GOT3 (cell line): ENCODE measurements at regions not wholly inside any gene's neighbourhood (a gene's known extent, or its start where the extent isn't known, plus 50 kb on each side); places are given as distances from the start of the nearest gene placed in this dataset.
A peak's percentile ranks its signal among the peaks of the same experiment; 100 is the strongest.

Experiments
- DNase-seq: peaks from one replicate; lab custom pipeline; 2025; ENCODE audit warnings: mixed read lengths; lab: John Stamatoyannopoulos, UW

GRCh38 chr1:244157731-244158438 lies 106.8 kb downstream of the ZBTB18 start:
- DNase-seq = no peak

GRCh38 chr1:244159646-244160045 lies 108.6 kb downstream of the ZBTB18 start:
- no peak for DNase-seq

DNA sequence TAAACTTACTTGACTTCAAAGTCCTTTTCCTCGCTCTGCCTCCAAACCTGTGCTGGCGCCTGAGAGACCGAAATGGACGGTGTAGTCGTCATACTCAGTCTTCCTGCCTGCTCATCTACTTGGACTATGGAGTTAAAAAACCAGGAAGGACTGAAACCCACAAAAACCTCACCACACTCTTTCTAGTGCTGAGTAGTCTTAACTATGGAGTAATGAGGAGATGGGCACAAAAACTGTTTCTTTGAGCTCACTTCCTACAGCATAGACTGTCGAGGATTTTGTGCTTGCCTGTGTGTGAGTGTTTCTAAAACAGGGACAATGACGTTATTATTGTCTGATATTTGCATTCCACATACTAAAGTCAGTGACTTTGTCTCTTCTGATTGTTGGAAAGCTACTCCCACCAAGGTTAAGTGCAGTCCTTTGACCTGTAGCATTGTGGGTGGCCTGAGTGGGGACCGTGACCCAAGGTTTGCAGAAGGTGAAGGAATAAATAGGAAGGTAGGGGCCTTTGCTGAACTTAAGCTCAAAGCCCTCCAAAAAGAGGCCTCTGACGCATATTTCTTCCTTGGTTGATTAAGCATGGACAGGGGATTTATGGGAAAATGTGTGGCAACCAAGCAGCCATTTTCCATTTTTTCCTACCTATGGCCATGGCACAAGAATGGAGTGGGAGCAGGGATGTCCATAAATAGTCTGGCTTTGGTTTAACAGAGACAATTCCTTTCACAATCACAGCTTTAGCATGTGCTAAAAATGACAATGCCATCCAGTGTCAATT lies 109.6 kb downstream of the ZBTB18 start:
- peak; percentile 99 for DNase-seq

- no peak for DNase-seq
These were observed 110.1 kb downstream of the ZBTB18 start for GRCh38 chr1:244161236-244161510.

- DNase-seq = no peak
These were observed 111.9 kb downstream of the ZBTB18 start for GRCh38 chr1:244162786-244163530.

DNA sequence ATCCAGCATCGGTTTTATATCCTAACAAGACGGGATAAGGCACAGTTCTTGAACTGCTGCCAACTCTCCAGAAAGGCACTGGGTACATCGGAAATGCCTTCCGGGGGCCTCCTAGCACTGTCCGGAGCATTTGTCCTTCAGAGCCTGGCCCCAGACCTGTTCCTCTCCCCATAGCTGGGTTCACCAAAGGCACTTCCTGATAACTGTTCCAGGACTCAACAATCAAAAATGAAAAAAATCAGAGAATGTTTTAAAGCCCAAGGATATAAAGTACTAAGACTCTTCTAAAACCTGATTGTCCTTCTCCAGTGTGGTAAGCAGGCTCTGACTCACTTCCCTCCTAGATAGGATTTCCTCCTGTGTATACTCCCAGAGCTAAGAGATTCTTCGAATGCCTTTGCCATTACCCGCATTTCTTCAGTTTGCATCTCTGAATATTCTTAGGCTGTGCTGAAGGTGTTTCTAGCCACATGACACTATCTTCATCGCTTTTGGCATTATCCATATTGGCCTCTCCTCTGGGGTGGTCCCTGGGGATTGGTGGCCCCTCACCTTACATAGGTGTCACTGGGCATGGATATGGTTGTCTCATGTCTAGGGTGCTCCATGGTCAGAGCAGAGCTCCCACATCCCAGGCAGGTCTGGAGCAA lies 112.9 kb downstream of the ZBTB18 start:
- peak; percentile 83 for DNase-seq

GRCh38 chr1:244164511-244164890 lies 113.4 kb downstream of the ZBTB18 start:
- DNase-seq = no peak

- DNase-seq = no peak
These were observed 113.9 kb downstream of the ZBTB18 start for GRCh38 chr1:244165021-244165420.

DNA sequence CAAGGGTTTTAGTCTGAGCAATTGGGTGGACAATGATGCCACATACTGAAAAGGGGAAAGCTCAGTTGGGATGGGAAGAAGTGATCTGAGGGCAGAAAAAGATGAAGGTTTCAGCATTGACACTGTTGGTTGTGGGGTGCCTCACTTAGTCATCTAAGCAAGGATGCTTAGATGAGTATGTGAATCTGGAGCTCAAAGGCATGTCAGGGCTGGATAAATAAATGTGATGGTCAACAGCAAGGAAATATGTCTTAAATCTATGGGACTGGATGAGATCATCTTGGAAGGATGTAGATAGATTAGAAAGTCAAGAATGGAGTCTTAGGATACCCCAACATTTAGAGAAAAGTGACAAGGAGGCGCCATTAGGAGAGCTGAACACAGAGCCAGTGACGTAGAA lies 114.6 kb downstream of the ZBTB18 start:
- no peak for DNase-seq

DNA sequence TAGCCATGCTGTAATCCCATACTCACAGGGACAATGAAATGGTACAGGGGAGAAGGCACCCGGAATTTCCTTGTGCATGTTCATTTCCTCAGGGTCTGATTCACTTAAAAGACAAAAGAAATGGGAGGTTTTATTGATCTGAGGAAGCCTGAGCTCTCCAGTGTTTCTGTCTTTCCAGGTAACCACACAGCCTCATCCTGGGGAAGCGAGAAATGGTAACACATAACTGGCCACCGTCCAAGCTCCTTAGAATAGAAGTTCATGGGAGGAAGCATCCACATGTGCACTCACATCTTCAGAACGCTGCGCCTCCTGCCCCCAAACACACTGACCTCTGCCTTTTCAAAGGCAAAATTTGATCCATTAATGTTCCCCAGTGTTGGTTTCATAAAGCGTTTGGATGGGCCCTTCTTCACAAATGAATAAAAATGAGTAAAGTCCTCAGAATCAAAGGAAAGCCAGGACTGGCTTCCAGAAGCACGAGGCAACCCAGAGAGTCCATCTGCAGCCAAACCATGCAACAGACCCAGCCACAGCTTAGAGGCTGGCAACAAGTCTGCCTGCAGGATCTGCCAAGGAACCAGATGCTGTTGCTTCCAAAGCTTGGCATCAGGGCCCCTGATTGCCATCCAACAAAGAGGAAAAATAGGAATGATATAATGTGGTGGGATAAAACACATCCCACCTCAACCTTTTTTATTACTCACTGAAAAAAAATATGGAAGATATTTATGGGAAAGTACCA lies 120.3 kb downstream of the ZBTB18 start:
- no peak for DNase-seq

DNA sequence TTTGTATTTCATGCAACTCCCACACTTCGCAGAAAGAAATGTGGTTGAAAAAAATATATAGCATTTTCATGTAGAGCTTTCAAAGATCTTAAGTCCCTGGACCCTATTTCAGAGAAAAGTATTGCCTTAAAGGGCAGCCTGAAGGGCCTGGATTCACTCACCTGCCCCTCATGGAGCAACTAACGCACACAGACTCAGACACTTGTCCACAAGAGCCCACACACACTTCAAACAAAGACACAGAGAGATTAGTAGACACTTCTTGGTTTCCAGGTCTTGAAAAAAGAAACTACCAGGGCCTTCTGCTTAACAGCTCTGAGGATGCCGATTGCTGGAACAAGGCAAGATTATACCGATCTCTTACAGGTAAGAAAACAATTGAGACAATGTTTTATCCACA lies 122.2 kb downstream of the ZBTB18 start:
- no peak for DNase-seq

GRCh38 chr1:244173769-244174168 lies 122.7 kb downstream of the ZBTB18 start:
- no peak for DNase-seq

GRCh38 chr1:244174922-244175521 lies 123.9 kb downstream of the ZBTB18 start:
- no peak for DNase-seq

DNA sequence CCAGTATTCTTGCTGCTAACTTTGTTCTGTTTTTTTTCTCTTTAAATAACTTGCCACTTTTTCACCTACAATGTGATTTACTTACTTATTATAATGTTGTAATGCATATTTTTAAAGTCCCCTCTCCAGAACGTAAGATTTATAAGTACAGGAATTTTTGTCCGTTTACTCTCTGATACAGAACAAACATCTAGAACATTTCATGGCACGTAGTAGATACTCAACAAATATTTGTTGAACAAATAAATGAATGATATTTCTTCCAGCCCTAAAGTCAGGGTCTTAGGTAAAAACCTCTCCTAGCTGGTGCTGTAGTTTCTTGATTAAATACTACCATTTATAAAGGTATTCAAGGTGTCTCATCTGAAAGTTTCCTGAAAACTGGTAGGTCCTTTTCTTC lies 125.1 kb downstream of the ZBTB18 start:
- no peak for DNase-seq

- DNase-seq = no peak
These were observed 129.2 kb downstream of the ZBTB18 start for GRCh38 chr1:244180256-244180655.

GRCh38 chr1:244181867-244182266 lies 130.8 kb downstream of the ZBTB18 start:
- no peak for DNase-seq

DNA sequence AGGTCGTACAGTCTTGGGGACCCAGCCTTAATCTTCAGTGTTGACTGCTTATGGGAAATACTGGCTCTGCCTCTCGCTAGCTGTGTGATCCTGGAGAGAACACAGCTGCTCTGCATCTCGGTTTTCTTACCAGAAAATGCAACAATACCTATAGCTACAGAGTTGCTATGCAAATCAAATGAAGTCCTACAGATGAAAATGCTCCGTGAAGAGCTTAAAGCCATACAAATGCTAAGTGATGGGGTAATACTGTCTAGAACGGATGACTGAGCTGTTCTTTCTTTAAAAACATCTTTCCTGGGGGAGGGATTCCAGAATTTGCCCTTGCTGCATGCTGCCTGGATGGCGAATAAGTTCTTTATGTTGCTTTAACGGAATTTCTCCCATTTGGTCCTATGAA lies 132.0 kb downstream of the ZBTB18 start:
- DNase-seq = no peak

DNA sequence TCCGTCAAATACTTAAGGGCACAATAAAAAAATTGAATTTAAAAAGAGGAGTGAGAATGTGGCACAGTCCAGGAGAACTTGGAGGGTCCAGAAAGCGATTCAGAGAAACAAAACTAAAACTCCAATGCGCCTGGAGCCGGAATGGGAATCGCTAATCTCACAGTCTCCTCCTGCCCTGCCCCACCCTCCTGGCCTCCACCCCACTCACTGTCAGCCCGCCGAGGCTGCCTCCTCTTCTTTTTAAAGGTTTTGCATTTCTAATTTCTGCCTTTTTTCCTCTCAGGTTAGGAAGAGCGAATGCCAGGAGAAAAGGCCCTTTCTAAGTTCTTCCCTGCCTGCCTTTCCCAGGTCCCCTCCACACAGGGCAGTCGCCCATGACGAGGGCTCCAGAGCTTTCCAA lies 135.3 kb downstream of the ZBTB18 start:
- DNase-seq = no peak

- no peak for DNase-seq
These were observed 136.2 kb downstream of the ZBTB18 start for GRCh38 chr1:244187310-244187709.

GRCh38 chr1:244191581-244191980 lies 140.5 kb downstream of the ZBTB18 start:
- no peak for DNase-seq

DNA sequence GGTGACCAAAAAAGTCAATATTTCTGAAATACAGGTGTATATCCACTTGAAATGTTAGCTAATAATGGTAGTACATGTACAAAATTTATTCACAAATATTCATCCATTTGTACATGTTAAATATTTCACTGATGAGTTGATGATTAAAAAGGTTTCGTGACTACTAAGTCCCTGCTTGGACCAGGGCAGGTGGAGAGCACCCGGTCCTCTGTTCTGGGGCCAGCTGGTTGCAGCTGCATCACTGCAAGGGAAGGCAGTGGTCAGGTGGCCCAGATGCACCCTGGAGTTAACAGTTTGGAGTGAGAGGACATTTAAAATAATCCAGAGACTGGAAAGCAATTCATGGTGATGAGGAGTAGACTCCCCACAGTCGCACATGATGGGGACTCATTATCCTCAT lies 141.2 kb downstream of the ZBTB18 start:
- DNase-seq = no peak
